RWPE1 (cell line): ENCODE measurements at regions not wholly inside any gene's neighbourhood (a gene's known extent, or its start where the extent isn't known, plus 50 kb on each side); places are given as distances from the start of the nearest gene placed in this dataset.

Experiments used
- CTCF ChIA-PET: fragments of 350-600 bp; sonication (Branson Sonifier 250); formaldehyde crosslinking; extraction: SDS; loops from one replicate; lab custom pipeline; 2021; lab: Yijun Ruan, JAX
- POLR2A ChIA-PET: fragments of 400-600 bp; formaldehyde crosslinking; extraction: SDS; loops from one replicate; lab custom pipeline; 2020; ENCODE audit warnings: antibody characterized with exemption; ENCODE audit not compliant: low non-redundant PET; lab: Yijun Ruan, JAX
- DNase-seq: peaks from one replicate; pipeline ENCODE4 v3.0.0; 2012; ENCODE audit warnings: low spot score
- H3K27ac ChIP-seq: fragments of 450-650 bp; 2 replicates; pipeline ENCODE4 v1.5.1; 2017
- CTCF ChIP-seq: fragments of 450-650 bp; conservative IDR thresholded peaks from 2 replicates; pipeline ENCODE4 v1.5.1; 2017; ENCODE audit warnings: low read depth, mild to moderate bottlenecking

- no peak overlapping the region for H3K27ac ChIP-seq
- no peak for DNase-seq
- no peak for TF ChIP-seq CTCF
- ChIA-PET CTCF (no interaction called here), POLR2A (no interaction called here)
Measured at GRCh38 chr3:5846261-5846660, 658.8 kb downstream of the EDEM1 start.

GRCh38 chr3:5861151-5861550, 673.6 kb downstream of the EDEM1 start:
- TF ChIP-seq CTCF, result no peak
- ChIA-PET POLR2A (no interaction called here), CTCF (no interaction called here)
- H3K27ac ChIP-seq, result no peak overlapping the region
- DNase-seq, result no peak

- TF ChIP-seq CTCF, result no peak
- CTCF ChIA-PET, result no interaction called here
- no peak for DNase-seq
- H3K27ac ChIP-seq, result no peak overlapping the region
- POLR2A ChIA-PET, result no interaction called here
Measured at GRCh38 chr3:5874931-5875341, 687.4 kb downstream of the EDEM1 start.

- CTCF ChIA-PET, result no interaction called here
- no peak for DNase-seq
- POLR2A ChIA-PET, result no interaction called here
- no peak for TF ChIP-seq CTCF
- H3K27ac ChIP-seq, result no peak overlapping the region
Measured at GRCh38 chr3:5888851-5889250, 701.3 kb downstream of the EDEM1 start.

DNA sequence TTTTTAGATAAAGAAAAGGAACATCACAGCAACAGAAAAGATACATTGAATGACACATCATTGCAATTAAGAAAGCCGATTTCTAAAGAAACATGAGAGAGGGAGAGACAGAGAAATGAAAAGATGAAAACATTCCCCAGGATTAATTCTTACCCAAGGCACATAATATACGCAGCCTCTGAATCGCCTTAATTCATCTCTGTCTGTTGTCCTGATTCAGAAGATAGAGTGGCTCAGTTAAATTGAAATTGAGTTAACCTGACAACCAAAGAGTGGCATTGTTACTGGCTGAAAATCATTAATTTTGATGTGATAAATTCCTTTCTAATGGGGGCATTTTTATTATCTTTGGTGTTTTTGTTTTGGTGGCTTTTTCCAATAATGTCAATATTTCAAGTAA, 701.9 kb downstream of the EDEM1 start:
- no peak overlapping the region for H3K27ac ChIP-seq
- ChIA-PET POLR2A (no interaction called here), CTCF (no interaction called here)
- no peak for TF ChIP-seq CTCF
- DNase-seq, result no peak

DNA sequence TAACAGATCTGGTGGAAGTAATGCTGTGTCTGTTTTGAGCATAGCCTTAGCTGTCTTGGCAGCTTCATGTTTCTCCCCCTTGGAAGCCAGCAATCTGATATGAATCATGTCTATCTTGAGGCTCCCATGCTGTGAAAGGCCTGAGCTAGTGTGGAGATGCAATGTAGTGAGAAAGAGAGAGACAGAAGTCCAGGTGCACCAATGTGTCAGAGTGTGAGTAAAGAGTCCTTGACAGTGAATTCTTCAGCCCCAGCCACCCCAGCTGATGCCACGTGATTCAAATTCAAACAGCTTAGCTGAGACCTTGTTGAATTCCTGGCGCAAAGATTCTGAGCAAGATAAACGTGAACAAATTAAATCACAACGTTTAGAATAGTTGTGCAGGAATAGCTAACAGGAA, 704.2 kb downstream of the EDEM1 start:
- no peak overlapping the region for H3K27ac ChIP-seq
- POLR2A ChIA-PET, result no interaction called here
- TF ChIP-seq CTCF, result no peak
- no peak for DNase-seq
- CTCF ChIA-PET, result no interaction called here

GRCh38 chr3:5898106-5898505, 710.6 kb downstream of the EDEM1 start:
- POLR2A ChIA-PET, result no interaction called here
- DNase-seq, result no peak
- CTCF ChIA-PET, result no interaction called here
- H3K27ac ChIP-seq, result no peak overlapping the region
- TF ChIP-seq CTCF, result no peak
